HepG2 (cell line): ENCODE measurements at regions not wholly inside any gene's neighbourhood (a gene's known extent, or its start where the extent isn't known, plus 50 kb on each side); places are given as distances from the start of the nearest gene placed in this dataset.

ENCODE experiments used
- ATAC-seq: fragments of 200-7000 bp; cut with Tn5 transposase; 3 replicates; pipeline ENCODE4 v1.9.1; 2020; ENCODE audit warnings: mild to moderate bottlenecking, moderate library complexity
- BruUV-seq: library from RNA; stranded (reverse); fragments of 400-500 nt; replicated peaks from 2 replicates; lab custom pipeline; 2021; lab: Mats Ljungman, UMichigan
- CTCF ChIA-PET: fragments of 300-600 bp; formaldehyde crosslinking; extraction: SDS; loops from one replicate; lab custom pipeline; 2021; ENCODE audit warnings: low total read pairs, inconsistent platforms, low intra/inter-chr PET ratio; lab: Yijun Ruan, JAX
- POLR2A ChIA-PET: fragments of 350-600 bp; sonication (Branson Sonifier 250); formaldehyde crosslinking; loops from one replicate; lab custom pipeline; 2020; ENCODE audit warnings: antibody characterized with exemption, inconsistent platforms; lab: Yijun Ruan, JAX
- DNase-seq: peaks from one replicate; pipeline ENCODE4 v3.0.0-alpha.2; 2015; ENCODE audit warnings: low spot score
- FAIRE-seq: peaks from 3 replicates; lab custom pipeline; 2011; peaks lifted over from hg19 to GRCh38; lab: Jason Lieb, UNC
- H2AFZ ChIP-seq: one replicate; pipeline ENCODE4 v1.6.1; 2011; ENCODE audit warnings: low read length, inconsistent platforms
- H3K27ac ChIP-seq: fragments of 300-600 bp; 3 replicates; pipeline ENCODE4 v1.8.0; 2011; ENCODE audit warnings: mixed run types, mild to moderate bottlenecking, mixed read lengths, low read length, inconsistent platforms; ENCODE audit not compliant: insufficient read depth; ENCODE audit errors: extremely low read length
- H3K27me3 ChIP-seq, 2 experiments: fragments of 200-600 bp in 1 of 2; 2 replicates in 1 of 2; 3 replicates in 1 of 2; pipeline versions ENCODE4 v1.6.0 to v1.8.0; 2011; ENCODE audit warnings: low read length in 2 of 2, mild to moderate bottlenecking in 2 of 2, moderate library complexity in 2 of 2, inconsistent platforms in 1 of 2; ENCODE audit not compliant: insufficient read depth in 2 of 2, control insufficient read depth in 1 of 2
- H3K36me3 ChIP-seq, 2 experiments: fragments of 200-600 bp in 1 of 2; replicated peaks in 1 of 2; 2 replicates in 1 of 2; 3 replicates in 1 of 2; pipeline versions ENCODE4 v1.5.1 to v1.8.0; 2011; ENCODE audit warnings: low read length in 2 of 2, inconsistent platforms in 1 of 2; ENCODE audit not compliant: insufficient read depth in 2 of 2, control insufficient read depth in 1 of 2
- H3K4me1 ChIP-seq: 2 replicates; pipeline ENCODE4 v1.5.1; 2012; ENCODE audit warnings: low read length, inconsistent platforms; ENCODE audit not compliant: insufficient read depth
- H3K4me2 ChIP-seq: 2 replicates; pipeline ENCODE4 v1.6.0; 2011; ENCODE audit warnings: low read depth, low read length, inconsistent platforms
- H3K4me3 ChIP-seq, 3 experiments: fragments of 200-600 bp in 1 of 3; sonication (generic), shearing (Covaris generic) in 1 of 3; replicated peaks in 1 of 3; 2 replicates each; pipeline ENCODE4 v1.5.1; 2011 to 2016; ENCODE audit warnings: low read length in 3 of 3, inconsistent platforms in 2 of 3, low read depth in 2 of 3, mild to moderate bottlenecking in 2 of 3, control low read depth in 1 of 3, mixed read lengths in 1 of 3; ENCODE audit not compliant: insufficient read depth in 1 of 3
- H3K79me2 ChIP-seq: one replicate; pipeline ENCODE4 v1.6.1; 2011; ENCODE audit warnings: low read length, inconsistent platforms; ENCODE audit not compliant: insufficient read depth
- H3K9ac ChIP-seq: 2 replicates; pipeline ENCODE4 v1.6.0; 2011; ENCODE audit warnings: mild to moderate bottlenecking, low read depth, low read length, inconsistent platforms; ENCODE audit not compliant: insufficient read depth
- H3K9me3 ChIP-seq: 2 replicates; pipeline ENCODE4 v1.5.1; 2012; ENCODE audit warnings: mild to moderate bottlenecking, low read length
- H4K20me1 ChIP-seq: 2 replicates; pipeline ENCODE4 v1.6.0; 2011; ENCODE audit warnings: inconsistent platforms, mild to moderate bottlenecking, low read length, moderate library complexity; ENCODE audit not compliant: insufficient read depth
- CHCHD3 ChIP-seq: sonication (generic); formaldehyde crosslinking; IDR thresholded peaks from 2 replicates; pipeline ENCODE4 v1.8.0; 2022; ENCODE audit warnings: mild to moderate bottlenecking, missing genetic modification reagents, moderate library complexity
- FUBP1 ChIP-seq: sonication (generic); formaldehyde crosslinking; IDR thresholded peaks from 2 replicates; pipeline ENCODE4 v1.5.1; 2020; ENCODE audit warnings: missing genetic modification reagents, mild to moderate bottlenecking, borderline replicate concordance
- IRX3 ChIP-seq: sonication (generic); formaldehyde crosslinking; IDR thresholded peaks from 2 replicates; pipeline ENCODE4 v1.8.1; 2023; ENCODE audit warnings: mild to moderate bottlenecking, low read depth, missing genetic modification reagents, borderline replicate concordance
- KDM1A ChIP-seq: IDR thresholded peaks from 2 replicates; pipeline ENCODE4 v1.6.1; 2016; ENCODE audit warnings: missing compliant biosample characterization
- TCF7 ChIP-seq: sonication (generic); IDR thresholded peaks from 2 replicates; pipeline ENCODE4 v1.6.1; 2016; ENCODE audit warnings: antibody characterized with exemption, low read depth
- ZNF136 ChIP-seq: sonication (generic); formaldehyde crosslinking; IDR thresholded peaks from 2 replicates; pipeline ENCODE4 v1.8.1; 2022; ENCODE audit warnings: low read depth, mild to moderate bottlenecking, moderate library complexity, missing genetic modification reagents
- ZNF414 ChIP-seq: sonication (generic); formaldehyde crosslinking; IDR thresholded peaks from 2 replicates; pipeline ENCODE4 v1.5.0; 2020; ENCODE audit warnings: missing genetic modification reagents
- ZNF430 ChIP-seq: sonication (generic); formaldehyde crosslinking; IDR thresholded peaks from 2 replicates; pipeline ENCODE4 v1.9.0; 2021; ENCODE audit warnings: mild to moderate bottlenecking, missing genetic modification reagents
- ZNF770 ChIP-seq: sonication (generic); formaldehyde crosslinking; IDR thresholded peaks from 2 replicates; pipeline ENCODE4 v1.5.0; 2020; ENCODE audit warnings: mild to moderate bottlenecking, missing genetic modification reagents
- ZNF777 ChIP-seq: sonication (generic); formaldehyde crosslinking; IDR thresholded peaks from 2 replicates; pipeline ENCODE4 v1.4.0; 2020; ENCODE audit warnings: missing genetic modification reagents
- ZNF780A ChIP-seq: sonication (generic); formaldehyde crosslinking; IDR thresholded peaks from 2 replicates; pipeline ENCODE4 v1.8.0; 2022; ENCODE audit warnings: mild to moderate bottlenecking, missing genetic modification reagents, moderate library complexity
- ZNF784 ChIP-seq: sonication (generic); formaldehyde crosslinking; IDR thresholded peaks from 2 replicates; pipeline ENCODE4 v1.5.1; 2020; ENCODE audit warnings: missing genetic modification reagents, mild to moderate bottlenecking, borderline replicate concordance
- ZSCAN29 ChIP-seq: sonication (generic); formaldehyde crosslinking; conservative IDR thresholded peaks from 2 replicates; pipeline ENCODE4 v1.4.0; 2020; ENCODE audit warnings: mild to moderate bottlenecking, missing genetic modification reagents
- WGBS: methylation state at CpG from one replicate; pipeline ENCODE4 v1.1.6; 2017; ENCODE audit warnings: low lambda C conversion rate; 5-methylcytosine and 5-hydroxymethylcytosine counted together
- in situ Hi-C: cut with HindIII; loops from 2 replicates; pipeline ENCODE4 v1.10.0; 2017; ENCODE audit warnings: low pct_unique_long_range_greater_than_20kb; ENCODE audit not compliant: extremely low pct_ligation_motif_present
- intact Hi-C: fragments of 100-400 bp; cut with micrococcal nuclease; formaldehyde crosslinking; loops from one replicate; pipeline ENCODE4 v1.10.0; 2022; ENCODE audit not compliant: unreplicated experiment

- H3K4me3 ChIP-seq, result no peak overlapping the region
- no peak for ATAC-seq
- ChIA-PET POLR2A (no interaction called here), CTCF (no interaction called here)
- 94% methylated on average over 3 of the region's 3 CpGs for WGBS
- no peaks in the 10 kb centered on the region for H4K20me1 ChIP-seq
- no peak for DNase-seq
- H3K9me3 ChIP-seq, result no peaks in the 10 kb centered on the region
- H3K79me2 ChIP-seq, result no peaks in the 10 kb centered on the region
- H3K27ac ChIP-seq, result no peak overlapping the region
- no peak overlapping the region for H3K9ac ChIP-seq
- intact Hi-C loops, result no loop called here
- H3K4me1 ChIP-seq, result peaks cover 57% of the 10 kb centered on the region
- in situ Hi-C loops, result no loop called here
- no TSS peak for BruUV-seq
- H3K27me3 ChIP-seq, result no peaks in the 10 kb centered on the region
- H2AFZ ChIP-seq, result no peak overlapping the region
- no peak overlapping the region for H3K4me2 ChIP-seq
- no peaks in the 10 kb centered on the region for H3K36me3 ChIP-seq
- TF ChIP-seq TCF7 (no peak), ZNF780A (no peak)
- no peak for FAIRE-seq
These were observed 92.3 kb upstream of the SLC38A2 start for GRCh38 chr12:46464863-46465262.

- Histone ChIP-seq H3K4me1 (peaks cover 61% of the 10 kb centered on the region), H4K20me1 (no peaks in the 10 kb centered on the region), H3K27ac (no peak overlapping the region), H3K4me2 (no peak overlapping the region), H3K4me3 (no peak overlapping the region), H3K27me3 (no peaks in the 10 kb centered on the region), H3K79me2 (no peaks in the 10 kb centered on the region), H2AFZ (no peak overlapping the region), H3K9ac (no peak overlapping the region), H3K36me3 (no peaks in the 10 kb centered on the region), H3K9me3 (no peaks in the 10 kb centered on the region)
- CTCF ChIA-PET, result no interaction called here
- DNase-seq, result no peak
- no peak for FAIRE-seq
- no TSS peak for BruUV-seq
- POLR2A ChIA-PET, result interaction anchor here (0.6 kb wide), 1 partner anchor 114 kb away, joined by 4 read pairs; no protein-coding TSS in a partner anchor
- in situ Hi-C loops, result no loop called here
- no peak for ATAC-seq
- WGBS, result 95% methylated on average over 3 of the region's 3 CpGs
- intact Hi-C loops, result no loop called here
- TF ChIP-seq CHCHD3 (CRISPR knock-in tag) (no peak), ZNF136 (CRISPR knock-in tag) (no peak), ZNF770 (CRISPR knock-in tag) (no peak), ZSCAN29 (CRISPR knock-in tag) (no peak), ZNF784 (CRISPR knock-in tag) (no peak), ZNF777 (no peak), ZNF430 (CRISPR knock-in tag) (no peak), IRX3 (no peak), FUBP1 (CRISPR knock-in tag) (no peak), KDM1A (CRISPR knock-in tag) (no peak), ZNF414 (no peak)
These were observed 90.2 kb upstream of the SLC38A2 start for GRCh38 chr12:46462641-46463355.
